ENCODE measurements at regions not wholly inside any gene's neighbourhood (a gene's known extent, or its start where the extent isn't known, plus 50 kb on each side); places are given as distances from the start of the nearest gene placed in this dataset.
"Not testable (repeated sequence)": the region's sequence is repeated elsewhere in the genome, so short reads cannot be mapped to it uniquely, and the experiment has no call there.

DNA sequence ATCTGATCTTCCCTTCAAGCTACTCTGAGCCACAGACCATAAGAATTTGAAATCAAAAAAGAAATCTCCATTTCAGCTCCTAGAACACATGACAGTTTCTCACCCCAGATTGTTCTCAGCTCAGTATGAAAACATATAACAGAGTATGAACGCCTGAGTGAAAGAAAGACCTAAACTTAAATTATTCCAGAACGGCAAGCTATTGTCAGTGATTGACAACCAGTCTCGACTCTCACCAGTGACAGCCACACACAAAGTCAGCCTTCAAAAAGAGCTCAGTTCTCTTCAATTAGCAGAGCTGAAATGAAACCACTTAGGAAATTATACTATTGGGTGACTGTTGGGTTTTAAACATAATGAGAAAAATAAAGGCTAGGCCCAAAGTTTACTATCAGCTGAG is 312.8 kb downstream of the OMA1 start:
- no peaks in the 10 kb centered on the region for H3K4me1 Mint-ChIP-seq
- H3K27ac Mint-ChIP-seq = no peak overlapping the region
- H3K9me3 Mint-ChIP-seq = no peaks in the 10 kb centered on the region
- no peak overlapping the region for H3K4me3 Mint-ChIP-seq
- H3K27me3 Mint-ChIP-seq = no peaks in the 10 kb centered on the region
- no peak for DNase-seq
- no peaks in the 10 kb centered on the region for H3K36me3 Mint-ChIP-seq

DNA sequence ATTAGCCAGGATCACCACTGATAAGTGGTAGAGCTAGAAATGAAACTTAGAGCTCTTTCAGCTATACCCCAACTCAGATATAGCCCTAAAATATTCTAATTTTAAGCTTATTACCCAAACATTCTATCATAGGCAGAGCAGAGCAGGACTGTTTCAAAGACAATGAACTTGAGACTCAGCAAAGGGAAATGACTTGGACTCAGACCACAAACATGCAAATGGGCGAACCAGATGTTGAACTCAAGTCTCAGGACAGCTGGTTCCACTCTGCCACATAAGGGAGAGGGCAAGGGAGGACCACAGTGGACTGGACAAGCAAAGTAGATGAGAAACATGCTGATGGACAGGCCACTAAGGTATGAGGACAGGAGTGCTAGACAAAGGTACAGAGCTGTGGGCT is 315.3 kb downstream of the OMA1 start:
- DNase-seq = no peak
- no peaks in the 10 kb centered on the region for H3K36me3 Mint-ChIP-seq
- no peak overlapping the region for H3K4me3 Mint-ChIP-seq
- H3K9me3 Mint-ChIP-seq = no peaks in the 10 kb centered on the region
- no peaks in the 10 kb centered on the region for H3K27me3 Mint-ChIP-seq
- H3K4me1 Mint-ChIP-seq = no peaks in the 10 kb centered on the region
- no peak overlapping the region for H3K27ac Mint-ChIP-seq

DNA sequence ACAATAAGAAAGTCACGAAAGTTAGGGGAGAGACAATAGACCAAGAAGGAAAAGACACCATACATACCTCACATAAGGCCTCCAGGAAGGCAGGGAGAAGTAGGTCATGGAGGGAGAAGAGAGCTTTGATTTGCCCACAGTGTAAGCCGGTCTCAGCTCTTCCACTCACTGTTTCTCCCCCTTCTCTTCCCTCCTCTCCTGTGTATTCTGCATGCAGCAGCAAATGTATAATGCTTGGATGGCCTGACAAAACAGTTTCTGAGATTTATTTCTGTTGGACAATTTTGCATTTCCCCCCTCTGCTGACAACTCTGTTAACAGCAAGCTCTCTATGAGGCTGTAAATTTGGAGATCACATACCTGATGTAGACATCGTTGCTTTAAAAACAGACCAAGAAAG is 318.9 kb downstream of the OMA1 start:
- no peaks in the 10 kb centered on the region for H3K9me3 Mint-ChIP-seq
- no peaks in the 10 kb centered on the region for H3K4me1 Mint-ChIP-seq
- no peak overlapping the region for H3K4me3 Mint-ChIP-seq
- no peak for DNase-seq
- H3K36me3 Mint-ChIP-seq = no peaks in the 10 kb centered on the region
- no peak overlapping the region for H3K27ac Mint-ChIP-seq
- no peaks in the 10 kb centered on the region for H3K27me3 Mint-ChIP-seq

DNA sequence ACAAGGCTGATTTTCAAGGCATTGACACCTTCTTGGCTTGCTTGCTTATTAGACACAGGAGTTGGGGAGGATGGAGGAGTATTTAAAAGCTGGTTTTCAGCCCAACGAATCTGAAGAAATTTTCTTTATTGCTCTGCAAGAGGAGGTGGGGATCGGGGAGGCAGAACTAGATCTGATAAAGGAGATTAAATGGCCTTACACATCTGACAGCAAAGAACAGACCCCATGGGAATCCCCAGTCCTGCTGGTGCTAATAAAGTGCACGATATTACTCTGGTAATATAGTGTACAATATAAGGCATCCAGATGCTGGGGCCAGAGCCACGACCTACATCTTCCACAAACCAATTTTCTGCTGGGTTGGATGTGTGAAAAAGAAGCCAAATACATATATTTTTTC is 323.0 kb downstream of the OMA1 start:
- H3K4me1 Mint-ChIP-seq = no peaks in the 10 kb centered on the region
- H3K36me3 Mint-ChIP-seq = no peaks in the 10 kb centered on the region
- DNase-seq = no peak
- H3K27me3 Mint-ChIP-seq = no peaks in the 10 kb centered on the region
- H3K27ac Mint-ChIP-seq = no peak overlapping the region
- H3K9me3 Mint-ChIP-seq = no peaks in the 10 kb centered on the region
- H3K4me3 Mint-ChIP-seq = no peak overlapping the region

DNA sequence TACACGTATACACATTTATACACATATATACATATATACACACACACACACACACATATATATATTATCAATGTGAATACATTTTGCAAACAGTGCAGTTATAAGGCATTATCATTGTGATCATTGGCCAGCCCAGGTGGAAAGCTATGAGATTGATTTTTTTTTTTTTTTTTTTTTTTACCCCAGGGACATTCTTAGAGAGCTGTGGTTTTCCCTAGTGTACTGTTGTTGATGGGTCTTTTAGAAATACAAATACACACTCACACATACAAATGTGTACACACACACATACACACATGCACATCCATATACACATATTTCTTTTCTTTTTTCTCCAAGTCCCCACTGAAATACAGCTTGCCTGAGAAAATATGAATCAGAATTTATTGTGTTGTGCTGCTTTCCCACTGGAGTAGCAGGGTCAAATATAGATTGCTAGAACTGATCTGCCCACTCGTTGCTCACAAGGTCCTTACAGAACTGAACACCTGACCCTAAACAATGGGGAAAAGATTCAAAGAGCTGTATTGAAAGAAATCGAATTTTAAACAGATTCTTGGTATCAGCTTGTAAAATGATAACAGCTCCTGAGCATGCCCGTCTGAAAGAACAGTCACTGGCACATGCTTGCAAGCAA is 325.6 kb downstream of the OMA1 start:
- Mint-ChIP-seq H3K9me3 (peaks cover 1% of the 10 kb centered on the region), H3K4me3 (no peak overlapping the region), H3K27me3 (no peaks in the 10 kb centered on the region), H3K36me3 (no peaks in the 10 kb centered on the region), H3K27ac (no peak overlapping the region), H3K4me1 (no peaks in the 10 kb centered on the region)
- no peak for DNase-seq

DNA sequence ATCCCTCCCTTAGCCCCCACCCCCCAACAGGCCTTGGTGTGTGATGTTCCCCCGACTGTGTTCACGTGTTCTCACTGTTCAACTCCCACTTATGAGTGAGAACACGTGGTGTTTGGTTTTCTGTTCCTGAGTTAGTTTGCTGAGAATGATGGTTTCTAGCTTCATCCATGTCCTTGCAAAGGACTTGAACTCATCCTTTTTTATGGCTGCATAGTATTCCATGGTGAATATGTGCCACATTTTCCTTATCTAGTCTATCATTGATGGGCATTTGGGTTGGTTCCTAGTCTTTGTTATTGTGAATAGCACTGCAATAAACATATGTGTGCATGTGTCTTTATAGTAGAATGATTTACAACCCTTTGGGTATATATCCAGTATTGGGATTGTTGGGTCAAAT is 330.4 kb downstream of the OMA1 start:
- H3K4me1 Mint-ChIP-seq, H3K9me3 Mint-ChIP-seq, DNase-seq, H3K4me3 Mint-ChIP-seq, H3K27me3 Mint-ChIP-seq, H3K36me3 Mint-ChIP-seq, H3K27ac Mint-ChIP-seq: not testable (repeated sequence)

DNA sequence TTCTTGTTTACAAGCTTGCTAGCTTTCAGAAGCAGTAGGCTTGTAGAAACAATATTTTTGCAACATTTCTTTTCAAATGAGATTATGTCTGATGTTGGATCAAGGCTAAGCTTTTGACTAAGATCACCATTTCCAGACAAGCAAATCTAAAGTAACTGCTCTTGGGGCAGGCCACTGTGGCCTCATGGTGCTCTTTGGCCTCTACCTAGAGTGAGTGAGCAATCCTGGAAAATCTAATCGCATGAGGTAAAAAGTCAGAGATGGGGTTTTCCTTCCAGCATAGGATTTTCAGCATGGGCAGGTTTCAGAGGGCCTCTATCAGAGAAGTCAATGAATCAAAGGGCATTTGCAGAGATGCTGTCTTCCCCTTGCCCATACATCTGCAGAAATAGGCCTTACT is 331.9 kb downstream of the OMA1 start:
- peaks cover 1% of the 10 kb centered on the region for H3K9me3 Mint-ChIP-seq
- H3K27ac Mint-ChIP-seq = no peak overlapping the region
- no peak for DNase-seq
- no peaks in the 10 kb centered on the region for H3K36me3 Mint-ChIP-seq
- no peaks in the 10 kb centered on the region for H3K27me3 Mint-ChIP-seq
- no peak overlapping the region for H3K4me3 Mint-ChIP-seq
- H3K4me1 Mint-ChIP-seq = no peaks in the 10 kb centered on the region

DNA sequence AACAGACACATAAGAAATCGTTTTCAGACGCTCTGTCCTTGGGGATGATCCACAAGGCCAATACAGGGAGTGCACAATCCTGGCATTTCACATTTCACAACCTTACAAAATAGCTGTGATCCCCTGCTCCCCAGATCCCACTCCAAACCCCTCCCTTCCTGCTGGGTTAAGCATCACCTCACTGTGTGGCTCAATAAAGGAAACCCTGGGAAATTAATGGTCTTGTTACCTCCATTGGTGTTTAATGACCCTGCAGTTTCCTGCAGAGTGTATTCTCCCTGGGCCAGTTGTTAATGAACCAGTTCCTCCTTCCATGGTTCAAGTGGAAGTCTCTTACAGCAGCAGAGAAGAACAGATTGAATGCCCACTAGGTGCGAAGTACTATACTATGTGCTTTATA is 334.7 kb downstream of the OMA1 start:
- H3K9me3 Mint-ChIP-seq = peaks cover 1% of the 10 kb centered on the region
- DNase-seq = no peak
- H3K4me1 Mint-ChIP-seq = no peaks in the 10 kb centered on the region
- no peak overlapping the region for H3K4me3 Mint-ChIP-seq
- no peaks in the 10 kb centered on the region for H3K27me3 Mint-ChIP-seq
- no peaks in the 10 kb centered on the region for H3K36me3 Mint-ChIP-seq
- no peak overlapping the region for H3K27ac Mint-ChIP-seq

DNA sequence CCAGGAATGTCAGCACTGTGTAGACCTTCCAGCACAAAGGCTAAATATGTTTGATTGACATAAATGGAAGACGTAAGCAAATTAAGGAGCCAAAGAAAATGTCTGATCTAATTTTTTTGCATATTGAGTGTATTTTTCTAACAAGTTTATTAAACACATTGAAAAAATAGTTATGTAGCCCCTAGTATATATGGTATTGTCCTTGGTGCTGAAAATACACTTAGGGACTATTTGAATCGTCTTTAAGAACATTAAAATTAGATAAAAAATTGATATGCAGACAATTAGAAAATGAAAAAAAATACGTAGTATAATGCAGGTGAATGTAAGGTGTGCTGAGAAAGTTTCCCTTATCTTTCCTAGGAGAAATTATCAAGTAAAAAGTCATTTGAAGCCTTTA is 337.0 kb downstream of the OMA1 start:
- no peaks in the 10 kb centered on the region for H3K36me3 Mint-ChIP-seq
- H3K27ac Mint-ChIP-seq = no peak overlapping the region
- H3K27me3 Mint-ChIP-seq = no peaks in the 10 kb centered on the region
- DNase-seq = no peak
- no peaks in the 10 kb centered on the region for H3K9me3 Mint-ChIP-seq
- no peak overlapping the region for H3K4me3 Mint-ChIP-seq
- H3K4me1 Mint-ChIP-seq = no peaks in the 10 kb centered on the region

DNA sequence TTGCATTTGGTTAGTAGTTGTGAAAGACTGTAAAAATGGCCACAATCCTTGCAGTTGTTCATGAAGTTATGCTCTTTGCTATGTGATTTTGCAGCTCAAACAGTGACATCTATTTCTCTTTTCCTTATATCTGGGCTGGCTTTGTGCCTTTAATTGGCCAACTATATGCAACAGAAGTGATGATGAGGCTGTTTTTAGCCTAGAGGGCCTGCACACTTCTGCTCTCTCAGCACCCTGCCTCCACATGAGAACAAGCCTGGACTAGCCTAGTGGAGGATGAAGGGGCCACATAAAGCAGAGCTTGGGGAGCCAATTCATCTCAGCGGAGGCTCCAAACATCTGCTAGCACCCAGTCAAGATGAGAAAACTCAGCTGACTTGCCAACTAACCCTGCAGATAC is 339.8 kb downstream of the OMA1 start:
- no peaks in the 10 kb centered on the region for H3K4me1 Mint-ChIP-seq
- H3K9me3 Mint-ChIP-seq = no peaks in the 10 kb centered on the region
- no peak overlapping the region for H3K27ac Mint-ChIP-seq
- no peaks in the 10 kb centered on the region for H3K27me3 Mint-ChIP-seq
- H3K4me3 Mint-ChIP-seq = no peak overlapping the region
- H3K36me3 Mint-ChIP-seq = no peaks in the 10 kb centered on the region
- DNase-seq = no peak

DNA sequence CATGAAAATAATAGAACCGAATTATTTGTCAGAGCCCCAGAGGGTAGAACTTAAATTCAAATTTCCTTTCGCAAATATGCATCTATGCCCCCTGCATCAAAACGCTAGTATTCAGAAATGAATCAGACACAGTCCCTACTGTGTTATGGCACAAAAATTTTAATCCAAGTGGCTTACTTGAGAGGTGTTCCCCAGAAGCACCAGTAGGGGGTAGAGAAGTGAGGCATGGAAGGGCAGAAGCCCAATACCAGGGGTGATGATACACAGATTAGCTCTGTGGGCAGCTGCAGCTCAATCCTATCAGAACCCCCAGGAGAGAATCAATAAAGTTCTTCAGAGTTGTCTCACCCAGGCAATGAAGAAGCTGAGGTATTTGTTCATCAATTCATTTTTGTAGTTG is 342.2 kb downstream of the OMA1 start:
- no peaks in the 10 kb centered on the region for H3K27me3 Mint-ChIP-seq
- H3K4me1 Mint-ChIP-seq = no peaks in the 10 kb centered on the region
- no peak overlapping the region for H3K27ac Mint-ChIP-seq
- no peaks in the 10 kb centered on the region for H3K36me3 Mint-ChIP-seq
- no peak for DNase-seq
- no peak overlapping the region for H3K4me3 Mint-ChIP-seq
- no peaks in the 10 kb centered on the region for H3K9me3 Mint-ChIP-seq

DNA sequence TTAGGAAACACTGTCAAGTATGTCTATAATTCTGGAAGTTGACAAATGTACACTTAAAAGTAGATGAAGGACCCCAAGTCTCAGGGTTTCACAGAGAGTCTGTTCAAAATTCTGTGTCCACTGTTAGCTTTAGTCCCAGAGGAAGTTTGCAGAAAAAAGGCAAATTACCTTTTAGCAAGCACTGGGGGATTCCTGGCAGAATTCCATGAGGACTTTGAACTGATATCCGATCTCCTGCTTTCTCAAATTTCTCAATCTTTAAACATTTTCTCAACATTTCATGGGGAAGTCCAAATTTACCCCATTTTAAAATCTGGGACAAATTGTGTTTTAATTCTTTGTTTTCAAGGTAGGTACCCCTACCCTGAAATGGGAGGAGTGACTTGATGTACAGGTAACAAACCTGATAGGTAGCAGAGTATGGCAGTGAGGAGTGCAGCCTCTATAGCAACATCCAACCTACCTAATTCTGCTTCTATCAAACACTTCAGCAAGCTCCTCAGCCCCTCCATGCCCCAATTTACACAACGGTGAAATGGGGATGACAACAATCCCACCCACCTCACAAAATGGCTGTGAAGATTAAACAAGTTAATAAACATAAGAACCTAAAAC is 344.9 kb downstream of the OMA1 start:
- H3K36me3 Mint-ChIP-seq = no peaks in the 10 kb centered on the region

DNA sequence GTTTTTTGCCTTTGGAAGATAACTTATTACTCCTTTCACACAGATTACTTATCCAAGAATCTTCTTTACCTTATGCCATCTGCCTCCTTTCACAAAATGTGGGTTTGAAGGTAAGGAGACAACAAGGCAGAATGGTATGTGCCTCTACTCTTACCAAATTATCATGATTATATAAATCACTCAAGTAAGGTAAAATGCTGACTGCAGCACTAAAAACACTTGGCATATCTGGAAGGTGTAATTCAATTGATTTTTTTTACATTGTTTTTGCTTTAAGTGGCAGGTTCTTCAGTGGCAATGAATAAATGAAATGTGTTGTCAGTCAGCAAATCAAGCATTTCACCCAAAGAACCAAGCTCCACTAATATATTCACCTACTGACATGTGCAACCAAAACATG is 346.1 kb downstream of the OMA1 start:
- H3K27ac Mint-ChIP-seq = no peak overlapping the region
- H3K4me3 Mint-ChIP-seq = no peak overlapping the region
- no peaks in the 10 kb centered on the region for H3K9me3 Mint-ChIP-seq
- no peaks in the 10 kb centered on the region for H3K36me3 Mint-ChIP-seq
- no peak for DNase-seq
- no peaks in the 10 kb centered on the region for H3K4me1 Mint-ChIP-seq
- H3K27me3 Mint-ChIP-seq = no peaks in the 10 kb centered on the region

More for the DNA sequence above, 344.9 kb downstream of the OMA1 start:
- no peaks in the 10 kb centered on the region for H3K27me3 Mint-ChIP-seq
- H3K27ac Mint-ChIP-seq = no peak overlapping the region
- DNase-seq = no peak
- no peak overlapping the region for H3K4me3 Mint-ChIP-seq
- H3K4me1 Mint-ChIP-seq = no peaks in the 10 kb centered on the region
- no peaks in the 10 kb centered on the region for H3K9me3 Mint-ChIP-seq

DNA sequence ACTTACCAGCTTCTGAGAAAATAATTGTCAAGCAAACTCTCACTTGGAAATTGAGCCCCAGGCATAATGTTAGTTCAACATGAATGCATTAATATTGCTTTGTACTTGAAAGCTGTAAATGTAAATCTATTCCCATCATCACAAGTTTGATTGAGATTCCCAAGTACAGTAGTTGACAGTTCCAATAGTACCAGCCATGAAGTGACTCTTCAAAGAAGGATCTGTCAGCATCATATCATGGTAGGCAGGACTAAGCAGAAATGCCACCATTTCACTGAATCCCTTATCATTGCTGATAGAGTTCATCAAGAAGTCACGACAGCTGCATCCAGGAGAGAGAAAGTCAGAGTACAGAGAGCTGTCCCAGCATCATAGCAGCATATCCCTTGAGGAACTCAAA is 348.7 kb downstream of the OMA1 start:
- no peak overlapping the region for H3K4me3 Mint-ChIP-seq
- peaks cover 4% of the 10 kb centered on the region for H3K27me3 Mint-ChIP-seq
- no peak overlapping the region for H3K27ac Mint-ChIP-seq
- no peaks in the 10 kb centered on the region for H3K36me3 Mint-ChIP-seq
- DNase-seq = no peak
- no peaks in the 10 kb centered on the region for H3K4me1 Mint-ChIP-seq
- peaks cover 2% of the 10 kb centered on the region for H3K9me3 Mint-ChIP-seq

DNA sequence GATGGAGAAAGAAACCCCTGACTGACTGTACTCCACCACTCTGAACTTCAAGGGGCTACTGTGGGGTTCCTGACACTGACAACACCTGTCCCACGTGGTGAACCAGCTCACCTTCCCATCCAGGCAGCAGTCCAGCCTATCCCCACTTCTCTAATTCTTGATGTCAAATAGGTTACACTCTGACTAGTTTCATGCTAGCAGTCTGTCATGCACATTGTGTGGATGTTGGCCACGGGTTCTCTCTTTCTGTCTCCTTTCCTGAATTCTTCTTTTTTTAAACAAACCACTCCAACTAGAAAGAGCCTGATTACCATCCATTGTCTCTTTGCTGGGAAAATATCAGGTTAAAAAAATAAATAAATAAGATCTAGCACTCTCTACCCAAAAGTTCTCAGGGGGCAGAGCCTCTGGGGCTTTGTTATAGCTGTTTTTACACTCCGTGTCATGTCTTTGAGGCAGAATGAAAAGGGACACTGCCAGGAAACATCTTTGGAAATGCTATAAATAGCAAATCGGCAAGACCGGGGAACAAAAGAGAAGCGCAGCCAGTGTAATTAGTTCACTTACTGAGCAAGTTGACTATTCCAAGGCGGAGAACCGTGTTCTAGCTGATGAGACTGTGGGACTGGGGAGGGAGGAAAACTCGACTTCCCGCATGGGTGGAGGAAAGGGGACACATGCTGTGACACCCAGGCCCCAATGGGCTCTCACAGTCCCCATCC is 356.1 kb downstream of the OMA1 start:
- Mint-ChIP-seq H3K36me3 (no peaks in the 10 kb centered on the region), H3K9me3 (peaks cover 2% of the 10 kb centered on the region), H3K4me1 (no peaks in the 10 kb centered on the region), H3K27ac (no peak overlapping the region), H3K27me3 (peaks cover 16% of the 10 kb centered on the region), H3K4me3 (no peak overlapping the region)
- no peak for DNase-seq

DNA sequence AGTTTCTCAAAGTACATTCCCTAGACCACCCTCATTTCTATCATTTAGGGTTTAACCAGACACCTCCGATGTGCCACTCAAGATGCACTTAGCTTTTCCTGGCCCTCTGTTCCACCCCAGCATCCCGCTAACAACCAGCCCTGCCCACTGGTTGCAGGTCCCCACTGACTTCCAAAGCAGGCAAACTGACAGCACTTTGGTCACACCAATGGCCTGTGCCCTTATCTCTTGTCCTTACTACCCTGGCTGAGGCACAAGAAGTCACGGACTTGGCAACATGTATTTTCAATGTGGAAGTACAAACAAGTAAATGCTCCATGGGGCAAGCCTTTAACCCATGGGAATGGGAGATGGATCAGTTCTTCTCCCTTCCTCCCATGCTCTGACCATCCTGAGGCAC is 357.1 kb downstream of the OMA1 start:
- no peak overlapping the region for H3K27ac Mint-ChIP-seq
- H3K36me3 Mint-ChIP-seq = no peaks in the 10 kb centered on the region
- H3K9me3 Mint-ChIP-seq = peaks cover 2% of the 10 kb centered on the region
- H3K4me1 Mint-ChIP-seq = no peaks in the 10 kb centered on the region
- DNase-seq = no peak
- H3K4me3 Mint-ChIP-seq = no peak overlapping the region
- peaks cover 16% of the 10 kb centered on the region for H3K27me3 Mint-ChIP-seq

Measured in activated naive CD8-positive, alpha-beta T cell treated with anti-CD3 and anti-CD28 coated beads for 36 hours (primary cell).